HK-2 (cell line): ENCODE measurements at regions not wholly inside any gene's neighbourhood (a gene's known extent, or its start where the extent isn't known, plus 50 kb on each side); places are given as distances from the start of the nearest gene placed in this dataset.
"Not testable (repeated sequence)": the region's sequence is repeated elsewhere in the genome, so short reads cannot be mapped to it uniquely, and the experiment has no call there.

Experiments
- DNase-seq: peaks from one replicate; pipeline ENCODE4 v3.0.0-alpha.2; 2018; ENCODE audit not compliant: unreplicated experiment

DNA sequence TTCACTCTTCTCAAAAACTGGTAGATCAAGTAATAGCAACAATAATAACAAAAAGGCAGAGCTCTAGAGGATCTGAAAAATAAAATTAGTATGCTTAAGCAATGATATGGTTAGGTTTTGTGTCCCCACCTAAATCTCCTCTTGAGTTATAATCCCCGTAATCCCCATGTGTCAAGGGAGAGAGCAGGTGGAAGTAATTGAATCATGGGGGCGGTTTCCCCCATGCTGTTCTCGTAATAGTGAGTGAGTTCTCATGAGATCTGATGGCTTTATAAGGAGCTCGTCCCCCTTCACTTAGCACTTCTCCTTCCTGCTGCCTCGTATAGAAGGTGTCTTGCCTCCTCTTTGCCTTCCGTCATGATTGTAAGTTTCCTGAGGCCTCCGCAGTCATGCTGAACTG is 60.2 kb upstream of the ABHD2 start:
- DNase-seq, result no peak

- no peak for DNase-seq
Measured at GRCh38 chr15:89030311-89030710, 57.9 kb upstream of the ABHD2 start.

- DNase-seq, result not testable (repeated sequence)
Measured at GRCh38 chr15:89031637-89032285, 56.5 kb upstream of the ABHD2 start.

GRCh38 chr15:89034305-89034704 is 54.0 kb upstream of the ABHD2 start:
- no peak for DNase-seq

GRCh38 chr15:89035150-89035549 is 53.1 kb upstream of the ABHD2 start:
- no peak for DNase-seq

DNA sequence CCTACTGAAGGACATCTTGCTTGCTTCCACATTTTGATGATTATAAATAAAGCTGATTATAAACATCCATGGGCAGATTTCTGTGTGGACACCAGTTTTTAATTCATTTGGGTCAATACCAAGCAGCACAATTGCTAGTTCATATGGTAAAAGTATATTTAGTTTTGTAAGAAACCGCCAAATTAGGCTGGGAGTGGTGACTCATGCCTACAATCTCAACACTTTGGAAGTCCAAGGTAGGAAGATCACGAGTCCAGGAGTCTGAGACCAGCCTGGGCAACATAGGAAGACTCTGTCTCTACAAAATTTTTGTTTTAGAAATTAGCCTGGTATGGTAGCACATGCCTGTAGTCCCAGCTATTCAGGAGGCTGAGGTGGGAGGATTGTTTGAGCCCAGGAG is 52.6 kb upstream of the ABHD2 start:
- DNase-seq, result no peak

DNA sequence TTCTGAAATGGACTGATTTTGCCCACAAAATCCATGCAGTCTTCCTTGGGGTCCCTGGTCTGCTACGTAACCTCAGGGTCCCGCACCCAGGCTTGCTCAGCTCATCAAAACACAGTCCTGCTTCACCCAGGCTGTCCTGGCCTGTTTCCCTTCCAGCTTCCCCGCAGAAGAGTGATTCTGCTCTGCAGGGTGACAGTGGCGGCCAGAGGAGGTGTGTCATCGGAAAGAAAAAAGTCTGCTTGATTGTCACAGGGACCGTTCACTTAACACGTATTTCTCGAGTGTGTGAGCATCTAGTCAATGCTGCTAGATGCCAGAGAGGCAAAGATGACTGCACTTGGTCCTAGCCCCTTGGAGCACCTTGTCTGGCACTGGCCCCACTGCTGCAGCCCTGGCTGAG is 50.1 kb upstream of the ABHD2 start:
- no peak for DNase-seq
